ENCODE measurements at regions not wholly inside any gene's neighbourhood (a gene's known extent, or its start where the extent isn't known, plus 50 kb on each side); places are given as distances from the start of the nearest gene placed in this dataset.

DNA sequence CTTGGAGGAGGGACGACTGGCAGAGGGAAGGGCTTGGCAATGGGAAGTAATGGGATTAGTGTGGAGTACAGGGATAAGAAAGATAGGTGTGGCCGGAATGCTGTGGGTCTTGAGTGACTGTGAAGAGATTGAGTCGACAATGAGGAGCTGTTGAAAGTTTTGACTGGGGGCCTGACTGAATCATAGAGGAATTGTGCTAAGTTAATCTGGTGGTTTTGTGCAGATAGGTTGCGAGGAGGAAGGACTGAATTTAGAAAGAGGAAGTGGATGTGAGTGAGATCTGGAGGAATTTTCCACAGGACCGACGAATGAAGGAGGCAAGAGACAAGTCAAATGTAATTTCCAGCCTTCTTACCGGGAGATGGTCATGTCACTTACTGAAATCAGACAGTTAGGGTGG is 143.9 kb upstream of the RALGAPA2 start:
- no peak for DNase-seq
- no TSS peak for BruUV-seq (replicated peaks)
- H3K27ac Mint-ChIP-seq (ENCODE audit: unreplicated experiment) = no peak overlapping the region
- H3K9me3 Mint-ChIP-seq (ENCODE audit: unreplicated experiment) = peaks cover 8% of the 10 kb centered on the region
- TF ChIP-seq, protein P1, sequence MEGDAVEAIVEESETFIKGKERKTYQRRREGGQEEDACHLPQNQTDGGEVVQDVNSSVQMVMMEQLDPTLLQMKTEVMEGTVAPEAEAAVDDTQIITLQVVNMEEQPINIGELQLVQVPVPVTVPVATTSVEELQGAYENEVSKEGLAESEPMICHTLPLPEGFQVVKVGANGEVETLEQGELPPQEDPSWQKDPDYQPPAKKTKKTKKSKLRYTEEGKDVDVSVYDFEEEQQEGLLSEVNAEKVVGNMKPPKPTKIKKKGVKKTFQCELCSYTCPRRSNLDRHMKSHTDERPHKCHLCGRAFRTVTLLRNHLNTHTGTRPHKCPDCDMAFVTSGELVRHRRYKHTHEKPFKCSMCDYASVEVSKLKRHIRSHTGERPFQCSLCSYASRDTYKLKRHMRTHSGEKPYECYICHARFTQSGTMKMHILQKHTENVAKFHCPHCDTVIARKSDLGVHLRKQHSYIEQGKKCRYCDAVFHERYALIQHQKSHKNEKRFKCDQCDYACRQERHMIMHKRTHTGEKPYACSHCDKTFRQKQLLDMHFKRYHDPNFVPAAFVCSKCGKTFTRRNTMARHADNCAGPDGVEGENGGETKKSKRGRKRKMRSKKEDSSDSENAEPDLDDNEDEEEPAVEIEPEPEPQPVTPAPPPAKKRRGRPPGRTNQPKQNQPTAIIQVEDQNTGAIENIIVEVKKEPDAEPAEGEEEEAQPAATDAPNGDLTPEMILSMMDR (IDR thresholded peaks at IDR 0.05; ENCODE audit: insufficient read depth in 1 of 2, low read depth in 1 of 2, low read length in 1 of 2, severe bottlenecking in 1 of 2, unreplicated experiment in 1 of 2) = no peak
- H3K4me1 ChIP-seq = 0 out of 2 replicates have a peak, but pooled peaks cover 6% of the 10 kb centered on the region
- no peaks in the 10 kb centered on the region for H3K36me3 Mint-ChIP-seq (ENCODE audit: insufficient read depth, unreplicated experiment)
- no peak overlapping the region for H3K4me3 Mint-ChIP-seq (ENCODE audit: unreplicated experiment)
- peaks cover 4% of the 10 kb centered on the region for H3K27me3 Mint-ChIP-seq (ENCODE audit: insufficient read depth, unreplicated experiment)
- no peaks in the 10 kb centered on the region for H3K27me3 ChIP-seq (replicated peaks; ENCODE audit: control insufficient read depth, insufficient read depth, low read length)
- H3K9me3 ChIP-seq = peaks cover 6% of the 10 kb centered on the region; the same call in 1 of the 2 replicates
- no peaks in the 10 kb centered on the region for H3K36me3 ChIP-seq (ENCODE audit: control insufficient read depth, insufficient read depth, low read length)
- intact Hi-C loops (cut with micrococcal nuclease; ENCODE audit: unreplicated experiment) = no loop called here
- H3K4me3 ChIP-seq (ENCODE audit: low read depth, low read length) = no peak overlapping the region
- CTCF ChIA-PET = interaction anchor here (1.3 kb wide), 1 partner anchor 13 kb away, joined by 3 read pairs; no protein-coding TSS in a partner anchor
- POLR2A ChIA-PET = no interaction called here
- H3K4me1 Mint-ChIP-seq (ENCODE audit: low read depth, unreplicated experiment) = peaks cover 7% of the 10 kb centered on the region

DNA sequence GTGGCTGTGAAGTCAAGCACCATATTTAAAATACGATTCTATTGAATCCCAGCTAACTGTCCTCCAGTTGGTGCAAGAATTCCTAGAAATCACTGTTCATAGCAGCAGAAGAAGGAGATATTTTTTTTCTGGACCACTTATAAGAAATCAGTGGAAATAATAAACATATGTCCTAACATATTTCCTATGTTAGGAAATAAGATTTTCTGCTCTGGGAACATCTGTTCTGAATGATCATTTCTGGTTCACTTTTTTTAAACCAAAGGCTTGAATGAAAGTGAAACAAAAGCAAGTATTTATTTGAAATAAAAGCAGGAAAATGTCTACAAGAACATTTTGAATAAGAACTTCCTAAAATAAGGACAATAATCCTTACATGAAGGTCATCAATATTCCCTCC is 138.9 kb upstream of the RALGAPA2 start:
- no peak overlapping the region for H3K4me3 ChIP-seq (ENCODE audit: low read depth, low read length)
- CTCF ChIA-PET = no interaction called here
- Mint-ChIP-seq H3K36me3 (ENCODE audit: insufficient read depth, unreplicated experiment) (no peaks in the 10 kb centered on the region), H3K4me1 (ENCODE audit: low read depth, unreplicated experiment) (peaks cover 7% of the 10 kb centered on the region), H3K27me3 (ENCODE audit: insufficient read depth, unreplicated experiment) (peaks cover 4% of the 10 kb centered on the region), H3K9me3 (ENCODE audit: unreplicated experiment) (peaks cover 8% of the 10 kb centered on the region), H3K4me3 (ENCODE audit: unreplicated experiment) (no peak overlapping the region), H3K27ac (ENCODE audit: unreplicated experiment) (no peak overlapping the region)
- H3K27me3 ChIP-seq (replicated peaks; ENCODE audit: control insufficient read depth, insufficient read depth, low read length) = no peaks in the 10 kb centered on the region
- DNase-seq = no peak
- TF ChIP-seq, protein P1 (IDR thresholded peaks at IDR 0.05; ENCODE audit: insufficient read depth in 1 of 2, low read depth in 1 of 2, low read length in 1 of 2, severe bottlenecking in 1 of 2, unreplicated experiment in 1 of 2) = no peak
- H3K9me3 ChIP-seq = peaks cover 6% of the 10 kb centered on the region; the same call in 1 of the 2 replicates
- POLR2A ChIA-PET = no interaction called here
- intact Hi-C loops (cut with micrococcal nuclease; ENCODE audit: unreplicated experiment) = no loop called here
- BruUV-seq (replicated peaks) = no TSS peak
- no peaks in the 10 kb centered on the region for H3K36me3 ChIP-seq (ENCODE audit: control insufficient read depth, insufficient read depth, low read length)
- 0 out of 2 replicates have a peak, but pooled peaks cover 6% of the 10 kb centered on the region for H3K4me1 ChIP-seq

DNA sequence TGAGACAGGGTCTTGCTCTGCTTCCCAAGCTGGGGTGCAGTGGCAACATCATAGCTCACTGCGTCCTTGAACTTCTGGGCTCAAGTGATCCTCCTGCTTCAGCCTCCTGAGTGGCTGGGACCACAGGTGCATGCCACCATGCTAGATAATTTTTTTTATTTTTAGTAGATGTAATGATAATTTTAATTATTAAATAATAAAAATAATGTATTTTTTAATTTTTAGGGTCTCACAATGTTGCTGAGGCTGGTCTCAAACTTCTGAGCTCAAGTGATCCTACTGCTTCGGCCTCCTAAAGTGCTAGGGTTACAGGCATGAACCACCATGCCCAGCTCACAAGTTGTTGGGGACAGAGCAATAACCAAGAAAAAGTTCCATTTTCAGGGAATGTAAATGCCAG is 138.0 kb upstream of the RALGAPA2 start:
- Mint-ChIP-seq H3K27me3 (ENCODE audit: insufficient read depth, unreplicated experiment) (peaks cover 4% of the 10 kb centered on the region), H3K36me3 (ENCODE audit: insufficient read depth, unreplicated experiment) (no peaks in the 10 kb centered on the region), H3K9me3 (ENCODE audit: unreplicated experiment) (peaks cover 8% of the 10 kb centered on the region), H3K4me1 (ENCODE audit: low read depth, unreplicated experiment) (peaks cover 7% of the 10 kb centered on the region), H3K4me3 (ENCODE audit: unreplicated experiment) (no peak overlapping the region), H3K27ac (ENCODE audit: unreplicated experiment) (no peak overlapping the region)
- Histone ChIP-seq H3K36me3 (ENCODE audit: control insufficient read depth, insufficient read depth, low read length) (no peaks in the 10 kb centered on the region), H3K4me3 (ENCODE audit: low read depth, low read length) (no peak overlapping the region), H3K9me3 (peaks cover 6% of the 10 kb centered on the region; the same call in 1 of the 2 replicates), H3K27me3 (replicated peaks; ENCODE audit: control insufficient read depth, insufficient read depth, low read length) (no peaks in the 10 kb centered on the region), H3K4me1 (0 out of 2 replicates have a peak, but pooled peaks cover 6% of the 10 kb centered on the region)
- TF ChIP-seq, protein P1 (IDR thresholded peaks at IDR 0.05; ENCODE audit: insufficient read depth in 1 of 2, low read depth in 1 of 2, low read length in 1 of 2, severe bottlenecking in 1 of 2, unreplicated experiment in 1 of 2) = no peak
- CTCF ChIA-PET = no interaction called here
- intact Hi-C loops (cut with micrococcal nuclease; ENCODE audit: unreplicated experiment) = no loop called here
- POLR2A ChIA-PET = no interaction called here
- DNase-seq = no peak
- BruUV-seq (replicated peaks) = no TSS peak
